Ascending aorta (tissue), 2 donors: ENCODE measurements at regions not wholly inside any gene's neighbourhood (a gene's known extent, or its start where the extent isn't known, plus 50 kb on each side); places are given as distances from the start of the nearest gene placed in this dataset.

Experiments
- DNase-seq, 2 donors: peaks; one replicate each; pipeline ENCODE4 v3.0.0-alpha.2; 2019; ENCODE audit warnings: low spot score in 2 of 2
- H3K27ac ChIP-seq, 2 donors: fragments of 200-600 bp; sonication (generic); one replicate each; pipeline ENCODE4 v1.5.1; 2016 to 2017; ENCODE audit warnings: mild to moderate bottlenecking in 1 of 2
- H3K27me3 ChIP-seq: fragments of 200-600 bp; sonication (generic); one replicate; pipeline ENCODE4 v1.5.1; 2017
- H3K36me3 ChIP-seq, 2 donors: fragments of 200-600 bp; sonication (generic); one replicate each; pipeline ENCODE4 v1.5.1; 2016
- H3K4me1 ChIP-seq, 2 donors: fragments of 200-600 bp; sonication (generic); one replicate each; pipeline ENCODE4 v1.5.1; 2016 to 2017; ENCODE audit warnings: mild to moderate bottlenecking in 1 of 2
- H3K4me3 ChIP-seq, 2 donors: fragments of 200-600 bp; sonication (generic); one replicate each; pipeline ENCODE4 v1.5.1; 2016 to 2017; ENCODE audit warnings: mild to moderate bottlenecking in 1 of 2
- H3K9me3 ChIP-seq, 2 donors: fragments of 200-600 bp; sonication (generic); one replicate each; pipeline ENCODE4 v1.5.1; 2016
- CTCF ChIP-seq, 3 experiments: fragments of 200-600 bp in 2 of 3; fragments of 450-650 bp in 1 of 3; sonication (generic) in 2 of 3; IDR thresholded peaks; one replicate each; pipeline ENCODE4 v1.5.1; 2016 to 2019; ENCODE audit warnings: antibody characterized with exemption in 3 of 3, mild to moderate bottlenecking in 1 of 3, moderate library complexity in 1 of 3
- intact Hi-C: fragments of 100-400 bp; cut with DNase I; formaldehyde crosslinking; loops from one replicate; pipeline ENCODE4 v1.15.1; 2023

- intact Hi-C loops = no loop called here
- no peak for TF ChIP-seq CTCF (IDR thresholded peaks at IDR 0.05)
- H3K4me1 ChIP-seq = no peaks in the 10 kb centered on the region
Observed at GRCh38 chr3:22907161-22907780, 295.9 kb upstream of the UBE2E2 start.

GRCh38 chr3:22907796-22908195, 295.3 kb upstream of the UBE2E2 start:
- intact Hi-C loops = no loop called here

More at GRCh38 chr3:22907161-22907780, 295.9 kb upstream of the UBE2E2 start:
- Histone ChIP-seq H3K9me3 (no peaks in the 10 kb centered on the region), H3K27me3 (no peaks in the 10 kb centered on the region), H3K4me3 (no peak overlapping the region), H3K27ac (no peak overlapping the region), H3K36me3 (no peaks in the 10 kb centered on the region)
- no peak for DNase-seq

GRCh38 chr3:22908989-22909507, 294.1 kb upstream of the UBE2E2 start:
- Histone ChIP-seq H3K4me1 (no peaks in the 10 kb centered on the region), H3K27me3 (no peaks in the 10 kb centered on the region), H3K36me3 (no peaks in the 10 kb centered on the region), H3K9me3 (no peaks in the 10 kb centered on the region), H3K27ac (no peak overlapping the region), H3K4me3 (no peak overlapping the region)
- DNase-seq = no peak
- no peak for TF ChIP-seq CTCF (IDR thresholded peaks at IDR 0.05)
- intact Hi-C loops = no loop called here

More at GRCh38 chr3:22907796-22908195, 295.3 kb upstream of the UBE2E2 start:
- no peak for DNase-seq
- no peaks in the 10 kb centered on the region for H3K36me3 ChIP-seq
- TF ChIP-seq CTCF (IDR thresholded peaks at IDR 0.05) = no peak
- H3K9me3 ChIP-seq = no peaks in the 10 kb centered on the region
- no peak overlapping the region for H3K4me3 ChIP-seq
- no peak overlapping the region for H3K27ac ChIP-seq
- H3K4me1 ChIP-seq = no peaks in the 10 kb centered on the region
- no peaks in the 10 kb centered on the region for H3K27me3 ChIP-seq

- no peaks in the 10 kb centered on the region for H3K27me3 ChIP-seq
- H3K4me1 ChIP-seq = no peaks in the 10 kb centered on the region
- intact Hi-C loops = no loop called here
- no peak for TF ChIP-seq CTCF (IDR thresholded peaks at IDR 0.05)
- DNase-seq = no peak
- H3K27ac ChIP-seq = no peak overlapping the region
- no peaks in the 10 kb centered on the region for H3K36me3 ChIP-seq
- H3K4me3 ChIP-seq = no peak overlapping the region
- no peaks in the 10 kb centered on the region for H3K9me3 ChIP-seq
Observed at GRCh38 chr3:22916933-22917332, 286.2 kb upstream of the UBE2E2 start.

GRCh38 chr3:22920006-22920405, 283.1 kb upstream of the UBE2E2 start:
- intact Hi-C loops = no loop called here
- no peaks in the 10 kb centered on the region for H3K4me1 ChIP-seq
- H3K27me3 ChIP-seq = no peaks in the 10 kb centered on the region
- no peaks in the 10 kb centered on the region for H3K36me3 ChIP-seq
- no peak overlapping the region for H3K4me3 ChIP-seq
- H3K9me3 ChIP-seq = no peaks in the 10 kb centered on the region
- H3K27ac ChIP-seq = no peak overlapping the region
- no peak for DNase-seq
- no peak for TF ChIP-seq CTCF (IDR thresholded peaks at IDR 0.05)
